Stimulated activated CD4-positive, alpha-beta T cell treated with anti-CD3 and anti-CD28 coated beads, TNF-alpha, amount 100 ng/mL, for 24 hours (primary cell): ENCODE measurements at regions not wholly inside any gene's neighbourhood (a gene's known extent, or its start where the extent isn't known, plus 50 kb on each side); places are given as distances from the start of the nearest gene placed in this dataset.

Experiments
- DNase-seq, 3 experiments: peaks; one replicate each; pipeline ENCODE4 v3.0.0-alpha.2; 2020; ENCODE audit warnings: low read depth in 3 of 3

- no peak for DNase-seq
Measured at GRCh38 chr4:159500861-159501260, 398.0 kb downstream of the RAPGEF2 start.

GRCh38 chr4:159503236-159504008, 400.5 kb downstream of the RAPGEF2 start:
- DNase-seq, result no peak

- DNase-seq, result no peak
Measured at GRCh38 chr4:159504684-159505083, 401.8 kb downstream of the RAPGEF2 start.

- no peak for DNase-seq
Measured at GRCh38 chr4:159505266-159505975, 402.5 kb downstream of the RAPGEF2 start.

GRCh38 chr4:159506801-159507517, 404.1 kb downstream of the RAPGEF2 start:
- DNase-seq, result no peak

GRCh38 chr4:159508917-159509500, 406.1 kb downstream of the RAPGEF2 start:
- DNase-seq, result no peak

GRCh38 chr4:159512348-159512747, 409.5 kb downstream of the RAPGEF2 start:
- no peak for DNase-seq

GRCh38 chr4:159515314-159516025, 412.6 kb downstream of the RAPGEF2 start:
- no peak for DNase-seq

GRCh38 chr4:159516556-159517140, 413.8 kb downstream of the RAPGEF2 start:
- DNase-seq, result no peak

GRCh38 chr4:159520074-159520473, 417.2 kb downstream of the RAPGEF2 start:
- no peak for DNase-seq

- no peak for DNase-seq
Measured at GRCh38 chr4:159526172-159526571, 423.3 kb downstream of the RAPGEF2 start.

- DNase-seq, result no peak
Measured at GRCh38 chr4:159534655-159535054, 431.8 kb downstream of the RAPGEF2 start.

- DNase-seq, result no peak
Measured at GRCh38 chr4:159538556-159538955, 435.7 kb downstream of the RAPGEF2 start.

GRCh38 chr4:159540038-159540437, 437.2 kb downstream of the RAPGEF2 start:
- DNase-seq, result no peak

GRCh38 chr4:159540501-159540900, 437.6 kb downstream of the RAPGEF2 start:
- DNase-seq, result no peak

- DNase-seq, result no peak
Measured at GRCh38 chr4:159541143-159541542, 438.3 kb downstream of the RAPGEF2 start.

- DNase-seq, result no peak
Measured at GRCh38 chr4:159542296-159542695, 439.4 kb downstream of the RAPGEF2 start.

- DNase-seq, result no peak
Measured at GRCh38 chr4:159543831-159544230, 441.0 kb downstream of the RAPGEF2 start.

GRCh38 chr4:159545556-159545955, 442.7 kb downstream of the RAPGEF2 start:
- DNase-seq, result no peak

- DNase-seq, result no peak
Measured at GRCh38 chr4:159547645-159548308, 444.9 kb downstream of the RAPGEF2 start.

GRCh38 chr4:159549098-159549518, 446.2 kb downstream of the RAPGEF2 start:
- DNase-seq, result no peak
